ENCODE measurements at regions not wholly inside any gene's neighbourhood (a gene's known extent, or its start where the extent isn't known, plus 50 kb on each side); places are given as distances from the start of the nearest gene placed in this dataset.

GRCh38 chr7:124577256-124577655 is 188.3 kb downstream of the GPR37 start:
- TF ChIP-seq TAF1 (IDR thresholded peaks at IDR 0.05; ENCODE audit: low read depth, low read length) (no peak), POLR2A (IDR thresholded peaks at IDR 0.05; ENCODE audit: low read depth, low read length) (no peak), POU2F2 (IDR thresholded peaks at IDR 0.05; ENCODE audit: low read depth, low read length) (no peak), POLR2AphosphoS5 (IDR thresholded peaks at IDR 0.05; ENCODE audit: low read depth, low read length) (no peak), PAX5 (IDR thresholded peaks at IDR 0.05; ENCODE audit: insufficient read depth, low read length, severe bottlenecking) (no peak)
